GM12878 (cell line): ENCODE measurements at regions not wholly inside any gene's neighbourhood (a gene's known extent, or its start where the extent isn't known, plus 50 kb on each side); places are given as distances from the start of the nearest gene placed in this dataset.

Source experiments
- CBFB ChIP-seq: IDR thresholded peaks from 2 replicates; pipeline ENCODE4 v1.6.1; 2016; ENCODE audit warnings: antibody characterized with exemption, low read depth
- EP300 ChIP-seq, 2 experiments: fragments of 150-350 bp in 1 of 2; IDR thresholded peaks; 2 replicates each; pipeline ENCODE4 v1.6.1; 2011 to 2012; ENCODE audit warnings: low read depth in 2 of 2, low read length in 2 of 2, borderline replicate concordance in 1 of 2, improper control_type of control experiment in 1 of 2, inconsistent platforms in 1 of 2; ENCODE audit not compliant: control insufficient read depth in 1 of 2
- FOXM1 ChIP-seq: IDR thresholded peaks from 2 replicates; pipeline ENCODE4 v1.6.1; 2012; ENCODE audit warnings: low read depth, mild to moderate bottlenecking, inconsistent platforms, low read length, moderate library complexity
- POLR2AphosphoS5 ChIP-seq: IDR thresholded peaks from 2 replicates; pipeline ENCODE4 v1.6.1; 2011; ENCODE audit warnings: mild to moderate bottlenecking, low read length, inconsistent platforms
- RAD21 ChIP-seq: IDR thresholded peaks from 2 replicates; pipeline ENCODE4 v1.6.1; 2011; ENCODE audit warnings: mild to moderate bottlenecking, low read depth, low read length, moderate library complexity; ENCODE audit not compliant: insufficient read depth
- SIN3A ChIP-seq: IDR thresholded peaks from 2 replicates; pipeline ENCODE4 v1.6.1; 2012; ENCODE audit warnings: low read depth, low read length, improper control_type of control experiment
- SMC3 ChIP-seq: IDR thresholded peaks from 2 replicates; pipeline ENCODE4 v1.6.1; 2011; ENCODE audit warnings: low read length, improper control_type of control experiment, borderline replicate concordance
- SPI1 ChIP-seq: IDR thresholded peaks from 2 replicates; pipeline ENCODE4 v1.6.1; 2011; ENCODE audit warnings: low read depth, mild to moderate bottlenecking, low read length, moderate library complexity, borderline replicate concordance; ENCODE audit not compliant: insufficient read depth
- TF ChIP-seq, protein P1 (sequence below): IDR thresholded peaks from 2 replicates; pipeline ENCODE4 v1.6.1; 2011; ENCODE audit warnings: borderline replicate concordance, low read depth, mild to moderate bottlenecking, moderate library complexity, mixed read lengths, low read length; ENCODE audit not compliant: insufficient read depth; ENCODE audit errors: extremely low read length
- TF ChIP-seq, protein P2 (sequence below), 3 experiments: IDR thresholded peaks in 2 of 3; conservative IDR thresholded peaks in 1 of 3; 2 replicates each; pipeline ENCODE4 v1.5.1; 2011; ENCODE audit warnings: low read depth in 3 of 3, low read length in 3 of 3, mild to moderate bottlenecking in 3 of 3, control low read depth in 2 of 3, moderate library complexity in 2 of 3, inconsistent platforms in 1 of 3, mixed read lengths in 1 of 3; ENCODE audit not compliant: control insufficient read depth in 2 of 3, insufficient read depth in 1 of 3; ENCODE audit errors: extremely low read depth in 1 of 3
- TF ChIP-seq, protein P3 (sequence below): IDR thresholded peaks from 2 replicates; pipeline ENCODE4 v1.6.1; 2012; ENCODE audit warnings: mild to moderate bottlenecking, low read depth, low read length
- TF ChIP-seq, protein P4 (sequence below): IDR thresholded peaks from 2 replicates; pipeline ENCODE4 v1.6.1; 2011; ENCODE audit warnings: low read depth, mild to moderate bottlenecking, low read length, moderate library complexity, borderline replicate concordance; ENCODE audit errors: extremely low read depth

DNA sequence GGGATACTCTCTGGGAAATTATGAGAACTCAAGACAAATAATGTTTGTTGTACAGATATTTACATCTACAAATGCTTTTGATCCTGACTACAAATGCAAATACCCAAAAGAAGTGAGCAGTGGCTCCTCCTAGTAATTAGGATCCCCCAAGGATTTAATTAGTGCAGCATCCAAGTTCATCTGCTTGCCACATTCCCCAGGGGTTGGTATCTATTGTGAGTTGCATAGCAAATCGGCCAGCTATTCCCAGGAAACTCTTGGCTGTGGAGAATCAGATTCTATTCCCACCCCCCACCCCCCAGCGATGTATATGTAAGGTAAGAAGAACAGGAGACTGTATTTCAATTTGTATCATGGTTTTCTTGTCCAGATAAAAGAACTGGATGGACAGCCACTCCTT is 725.1 kb upstream of the CDH7 start:
- TF ChIP-seq EP300 (IDR thresholded peaks at IDR 0.05; ENCODE audit: borderline replicate concordance in 1 of 2, control insufficient read depth in 1 of 2, low read depth in 2 of 2, low read length in 2 of 2) (no peak), SMC3 (no peak), FOXM1 (no peak), SIN3A (no peak), CBFB (no peak), SPI1 (no peak), RAD21 (no peak), POLR2AphosphoS5 (no peak)
- TF ChIP-seq, protein P1, sequence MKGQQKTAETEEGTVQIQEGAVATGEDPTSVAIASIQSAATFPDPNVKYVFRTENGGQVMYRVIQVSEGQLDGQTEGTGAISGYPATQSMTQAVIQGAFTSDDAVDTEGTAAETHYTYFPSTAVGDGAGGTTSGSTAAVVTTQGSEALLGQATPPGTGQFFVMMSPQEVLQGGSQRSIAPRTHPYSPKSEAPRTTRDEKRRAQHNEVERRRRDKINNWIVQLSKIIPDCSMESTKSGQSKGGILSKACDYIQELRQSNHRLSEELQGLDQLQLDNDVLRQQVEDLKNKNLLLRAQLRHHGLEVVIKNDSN = no peak
- TF ChIP-seq, protein P2, sequence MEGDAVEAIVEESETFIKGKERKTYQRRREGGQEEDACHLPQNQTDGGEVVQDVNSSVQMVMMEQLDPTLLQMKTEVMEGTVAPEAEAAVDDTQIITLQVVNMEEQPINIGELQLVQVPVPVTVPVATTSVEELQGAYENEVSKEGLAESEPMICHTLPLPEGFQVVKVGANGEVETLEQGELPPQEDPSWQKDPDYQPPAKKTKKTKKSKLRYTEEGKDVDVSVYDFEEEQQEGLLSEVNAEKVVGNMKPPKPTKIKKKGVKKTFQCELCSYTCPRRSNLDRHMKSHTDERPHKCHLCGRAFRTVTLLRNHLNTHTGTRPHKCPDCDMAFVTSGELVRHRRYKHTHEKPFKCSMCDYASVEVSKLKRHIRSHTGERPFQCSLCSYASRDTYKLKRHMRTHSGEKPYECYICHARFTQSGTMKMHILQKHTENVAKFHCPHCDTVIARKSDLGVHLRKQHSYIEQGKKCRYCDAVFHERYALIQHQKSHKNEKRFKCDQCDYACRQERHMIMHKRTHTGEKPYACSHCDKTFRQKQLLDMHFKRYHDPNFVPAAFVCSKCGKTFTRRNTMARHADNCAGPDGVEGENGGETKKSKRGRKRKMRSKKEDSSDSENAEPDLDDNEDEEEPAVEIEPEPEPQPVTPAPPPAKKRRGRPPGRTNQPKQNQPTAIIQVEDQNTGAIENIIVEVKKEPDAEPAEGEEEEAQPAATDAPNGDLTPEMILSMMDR (IDR thresholded peaks at IDR 0.05 in 2 of 3, conservative IDR thresholded peaks at IDR 0.05 in 1 of 3; ENCODE audit: control insufficient read depth in 2 of 3, extremely low read depth in 1 of 3, insufficient read depth in 1 of 3, low read depth in 3 of 3, low read length in 3 of 3) = no peak
- TF ChIP-seq, protein P3, sequence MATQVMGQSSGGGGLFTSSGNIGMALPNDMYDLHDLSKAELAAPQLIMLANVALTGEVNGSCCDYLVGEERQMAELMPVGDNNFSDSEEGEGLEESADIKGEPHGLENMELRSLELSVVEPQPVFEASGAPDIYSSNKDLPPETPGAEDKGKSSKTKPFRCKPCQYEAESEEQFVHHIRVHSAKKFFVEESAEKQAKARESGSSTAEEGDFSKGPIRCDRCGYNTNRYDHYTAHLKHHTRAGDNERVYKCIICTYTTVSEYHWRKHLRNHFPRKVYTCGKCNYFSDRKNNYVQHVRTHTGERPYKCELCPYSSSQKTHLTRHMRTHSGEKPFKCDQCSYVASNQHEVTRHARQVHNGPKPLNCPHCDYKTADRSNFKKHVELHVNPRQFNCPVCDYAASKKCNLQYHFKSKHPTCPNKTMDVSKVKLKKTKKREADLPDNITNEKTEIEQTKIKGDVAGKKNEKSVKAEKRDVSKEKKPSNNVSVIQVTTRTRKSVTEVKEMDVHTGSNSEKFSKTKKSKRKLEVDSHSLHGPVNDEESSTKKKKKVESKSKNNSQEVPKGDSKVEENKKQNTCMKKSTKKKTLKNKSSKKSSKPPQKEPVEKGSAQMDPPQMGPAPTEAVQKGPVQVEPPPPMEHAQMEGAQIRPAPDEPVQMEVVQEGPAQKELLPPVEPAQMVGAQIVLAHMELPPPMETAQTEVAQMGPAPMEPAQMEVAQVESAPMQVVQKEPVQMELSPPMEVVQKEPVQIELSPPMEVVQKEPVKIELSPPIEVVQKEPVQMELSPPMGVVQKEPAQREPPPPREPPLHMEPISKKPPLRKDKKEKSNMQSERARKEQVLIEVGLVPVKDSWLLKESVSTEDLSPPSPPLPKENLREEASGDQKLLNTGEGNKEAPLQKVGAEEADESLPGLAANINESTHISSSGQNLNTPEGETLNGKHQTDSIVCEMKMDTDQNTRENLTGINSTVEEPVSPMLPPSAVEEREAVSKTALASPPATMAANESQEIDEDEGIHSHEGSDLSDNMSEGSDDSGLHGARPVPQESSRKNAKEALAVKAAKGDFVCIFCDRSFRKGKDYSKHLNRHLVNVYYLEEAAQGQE = no peak
- TF ChIP-seq, protein P4, sequence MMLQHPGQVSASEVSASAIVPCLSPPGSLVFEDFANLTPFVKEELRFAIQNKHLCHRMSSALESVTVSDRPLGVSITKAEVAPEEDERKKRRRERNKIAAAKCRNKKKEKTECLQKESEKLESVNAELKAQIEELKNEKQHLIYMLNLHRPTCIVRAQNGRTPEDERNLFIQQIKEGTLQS = no peak
